SK-N-SH (cell line): ENCODE measurements at regions not wholly inside any gene's neighbourhood (a gene's known extent, or its start where the extent isn't known, plus 50 kb on each side); places are given as distances from the start of the nearest gene placed in this dataset.

Experiments used
- CTCF ChIA-PET: fragments of 300-600, 350-600 bp; formaldehyde crosslinking; extraction: SDS; loops from one replicate; lab custom pipeline; 2021; lab: Yijun Ruan, JAX
- POLR2A ChIA-PET: fragments of 350-600 bp; sonication (Branson Sonifier 250); formaldehyde crosslinking; extraction: SDS; loops from one replicate; lab custom pipeline; 2020; ENCODE audit warnings: antibody characterized with exemption, inconsistent platforms; lab: Yijun Ruan, JAX
- DNase-seq: peaks from one replicate; pipeline ENCODE4 v3.0.0; 2012
- H2AFZ ChIP-seq: fragments of 200-600 bp; sonication (generic); 2 replicates; pipeline ENCODE4 v1.8.1; 2016; ENCODE audit warnings: antibody characterized with exemption, mild to moderate bottlenecking, low read depth
- H3F3A ChIP-seq: fragments of 200-600 bp; sonication (generic); replicated peaks from 2 replicates; pipeline ENCODE3; 2016; ENCODE audit warnings: antibody characterized with exemption, mild to moderate bottlenecking; ENCODE audit not compliant: insufficient read depth
- H3K27ac ChIP-seq, 2 experiments: fragments of 200-500 bp in 1 of 2; fragments of 200-600 bp in 1 of 2; sonication (Bioruptor generic) in 1 of 2; sonication (generic), shearing (Covaris generic) in 1 of 2; 2 replicates each; pipeline versions ENCODE4 v1.5.1 to v1.6.1; 2014 to 2016; ENCODE audit warnings: low read depth in 2 of 2, inconsistent platforms in 1 of 2, low read length in 1 of 2, mild to moderate bottlenecking in 1 of 2, mixed read lengths in 1 of 2
- H3K27me3 ChIP-seq: fragments of 200-600 bp; sonication (generic), shearing (Covaris generic); 2 replicates; pipeline ENCODE4 v1.6.1; 2016; ENCODE audit warnings: mixed run types; ENCODE audit not compliant: insufficient read depth
- H3K36me3 ChIP-seq, 2 experiments: fragments of 200-500 bp in 1 of 2; fragments of 200-600 bp in 1 of 2; sonication (Bioruptor generic) in 1 of 2; sonication (generic) in 1 of 2; replicated peaks in 1 of 2; 2 replicates each; pipeline versions ENCODE3 to v1.5.1; 2014 to 2016; ENCODE audit warnings: low read length in 1 of 2, mild to moderate bottlenecking in 1 of 2; ENCODE audit not compliant: insufficient read depth in 2 of 2, control insufficient read depth in 1 of 2
- H3K4me1 ChIP-seq, 2 experiments: fragments of 200-500 bp in 1 of 2; fragments of 200-600 bp in 1 of 2; sonication (Bioruptor generic) in 1 of 2; sonication (generic), shearing (Covaris generic) in 1 of 2; 2 replicates each; pipeline versions ENCODE4 v1.5.1 to v1.6.1; 2014 to 2016; ENCODE audit warnings: low read depth in 1 of 2, low read length in 1 of 2, mixed run types in 1 of 2; ENCODE audit not compliant: insufficient read depth in 2 of 2, control insufficient read depth in 1 of 2
- H3K4me2 ChIP-seq: fragments of 200-600 bp; sonication (generic), shearing (Covaris generic); 2 replicates; pipeline ENCODE4 v1.6.1; 2017; ENCODE audit warnings: mixed run types
- H3K4me3 ChIP-seq, 2 experiments: fragments of 200-500 bp in 1 of 2; fragments of 200-600 bp in 1 of 2; sonication (Bioruptor generic) in 1 of 2; sonication (generic), shearing (Covaris generic) in 1 of 2; 2 replicates each; pipeline versions ENCODE4 v1.5.1 to v1.8.1; 2014 to 2016; ENCODE audit warnings: low read depth in 2 of 2, inconsistent platforms in 1 of 2, low read length in 1 of 2, mild to moderate bottlenecking in 1 of 2, mixed read lengths in 1 of 2, moderate library complexity in 1 of 2
- H3K79me2 ChIP-seq: fragments of 200-600 bp; sonication (generic); 2 replicates; pipeline ENCODE4 v1.8.1; 2017; ENCODE audit warnings: mild to moderate bottlenecking; ENCODE audit not compliant: insufficient read depth
- H3K9ac ChIP-seq: fragments of 200-600 bp; sonication (generic); 2 replicates; pipeline ENCODE4 v1.6.1; 2017; ENCODE audit warnings: mixed run types
- H3K9me2 ChIP-seq: fragments of 200-600 bp; sonication (generic); 2 replicates; pipeline ENCODE4 v1.6.1; 2017; ENCODE audit warnings: mixed run types
- H3K9me3 ChIP-seq: fragments of 200-600 bp; sonication (generic); 2 replicates; pipeline ENCODE4 v1.6.1; 2017; ENCODE audit warnings: mixed run types, mild to moderate bottlenecking, moderate library complexity
- H4K20me1 ChIP-seq: fragments of 200-600 bp; sonication (generic); 2 replicates; pipeline ENCODE4 v1.6.1; 2017; ENCODE audit warnings: mild to moderate bottlenecking, mixed run types; ENCODE audit not compliant: insufficient read depth
- CTCF ChIP-seq: fragments of 200-600 bp; sonication (generic); IDR thresholded peaks from 2 replicates; pipeline ENCODE4 v1.6.1; 2017; ENCODE audit warnings: antibody characterized with exemption, mild to moderate bottlenecking, moderate library complexity
- GABPA ChIP-seq: IDR thresholded peaks from 2 replicates; pipeline ENCODE4 v1.4.0; 2012; ENCODE audit warnings: low read depth, mild to moderate bottlenecking
- GATA2 ChIP-seq: sonication (generic); formaldehyde crosslinking; IDR thresholded peaks from 2 replicates; pipeline ENCODE4 v1.5.0; 2020; ENCODE audit warnings: mild to moderate bottlenecking, missing genetic modification reagents
- MXI1 ChIP-seq: IDR thresholded peaks from 2 replicates; pipeline ENCODE4 v1.6.1; 2012; ENCODE audit warnings: mild to moderate bottlenecking, low read depth, low read length, improper control_type of control experiment
- POLR2AphosphoS5 ChIP-seq: IDR thresholded peaks from 2 replicates; pipeline ENCODE4 v1.6.1; 2012; ENCODE audit warnings: low read depth, low read length
- RAD21 ChIP-seq: IDR thresholded peaks from 2 replicates; pipeline ENCODE4 v1.6.1; 2012; ENCODE audit warnings: mild to moderate bottlenecking, low read length
- RFX5 ChIP-seq: IDR thresholded peaks from 2 replicates; pipeline ENCODE4 v1.6.1; 2012; ENCODE audit warnings: mild to moderate bottlenecking, improper control_type of control experiment, low read length
- RXRA ChIP-seq: IDR thresholded peaks from 2 replicates; pipeline ENCODE4 v1.4.0; 2012; ENCODE audit warnings: low read depth, mild to moderate bottlenecking, borderline replicate concordance
- SIN3A ChIP-seq: IDR thresholded peaks from 2 replicates; pipeline ENCODE4 v1.6.1; 2012; ENCODE audit warnings: low read depth, mild to moderate bottlenecking, low read length, moderate library complexity, borderline replicate concordance
- TCF12 ChIP-seq: IDR thresholded peaks from 2 replicates; pipeline ENCODE4 v1.4.0; 2012
- USF2 ChIP-seq: fragments of 150-350 bp; IDR thresholded peaks from 2 replicates; pipeline ENCODE4 v1.6.1; 2017; ENCODE audit warnings: antibody characterized with exemption, low read length, low read depth, borderline replicate concordance
- ZBTB33 ChIP-seq: IDR thresholded peaks from 2 replicates; pipeline ENCODE4 v1.4.0; 2012; ENCODE audit warnings: low read depth, borderline replicate concordance
- WGBS: methylation state at CpG from one replicate; pipeline ENCODE4 v1.1.6; 2017; ENCODE audit warnings: low lambda C conversion rate; 5-methylcytosine and 5-hydroxymethylcytosine counted together

GRCh38 chr16:87070657-87071056 is 246.5 kb downstream of the C16orf95 start:
- Histone ChIP-seq H2AFZ (no peak overlapping the region), H3K9me3 (no peaks in the 10 kb centered on the region), H3K36me3 (no peaks in the 10 kb centered on the region), H3F3A (no peaks in the 10 kb centered on the region), H3K9ac (no peak overlapping the region), H3K9me2 (no peaks in the 10 kb centered on the region), H4K20me1 (no peaks in the 10 kb centered on the region), H3K27ac (no peak overlapping the region), H3K27me3 (peaks cover 90% of the 10 kb centered on the region), H3K79me2 (no peaks in the 10 kb centered on the region), H3K4me3 (no peak overlapping the region), H3K4me1 (no peaks in the 10 kb centered on the region), H3K4me2 (no peak overlapping the region)
- TF ChIP-seq POLR2AphosphoS5 (no peak), MXI1 (no peak)
- POLR2A ChIA-PET, result no interaction called here
- DNase-seq, result no peak
- WGBS, result 17% methylated on average over 7 of the region's 9 CpGs
- CTCF ChIA-PET, result interaction anchor here (1.0 to 1.2 kb wide), 2 partner anchors 9 to 507 kb away, joined by 3 to 4 read pairs; no protein-coding TSS in a partner anchor

GRCh38 chr16:87072101-87072500 is 245.1 kb downstream of the C16orf95 start:
- H3K9me3 ChIP-seq, result no peaks in the 10 kb centered on the region
- H2AFZ ChIP-seq, result no peak overlapping the region
- WGBS, result 21% methylated on average over 8 of the region's 8 CpGs
- no peaks in the 10 kb centered on the region for H3K36me3 ChIP-seq
- ChIA-PET POLR2A (no interaction called here), CTCF (interaction anchor here (1.0 to 1.4 kb wide), 2 partner anchors 10 to 508 kb away, joined by 3 to 9 read pairs; no protein-coding TSS in a partner anchor)
- H4K20me1 ChIP-seq, result no peaks in the 10 kb centered on the region
- no peaks in the 10 kb centered on the region for H3K4me1 ChIP-seq
- no peaks in the 10 kb centered on the region for H3K79me2 ChIP-seq
- no peak for DNase-seq
- TF ChIP-seq SIN3A (no peak), GABPA (no peak), TCF12 (no peak), POLR2AphosphoS5 (no peak), ZBTB33 (no peak), CTCF (no peak), RXRA (no peak), RAD21 (no peak), GATA2 (CRISPR knock-in tag) (no peak), RFX5 (no peak), USF2 (no peak)
- TF ChIP-seq, all 33 proteins: peak for 0
- Histone ChIP-seq H3K4me2 (no peak overlapping the region), H3K4me3 (no peak overlapping the region), H3K27me3 (peaks cover 85% of the 10 kb centered on the region), H3K9me2 (no peaks in the 10 kb centered on the region), H3K27ac (no peak overlapping the region), H3F3A (no peaks in the 10 kb centered on the region), H3K9ac (no peak overlapping the region)
